ENCODE measurements at regions not wholly inside any gene's neighbourhood (a gene's known extent, or its start where the extent isn't known, plus 50 kb on each side); places are given as distances from the start of the nearest gene placed in this dataset.

DNA sequence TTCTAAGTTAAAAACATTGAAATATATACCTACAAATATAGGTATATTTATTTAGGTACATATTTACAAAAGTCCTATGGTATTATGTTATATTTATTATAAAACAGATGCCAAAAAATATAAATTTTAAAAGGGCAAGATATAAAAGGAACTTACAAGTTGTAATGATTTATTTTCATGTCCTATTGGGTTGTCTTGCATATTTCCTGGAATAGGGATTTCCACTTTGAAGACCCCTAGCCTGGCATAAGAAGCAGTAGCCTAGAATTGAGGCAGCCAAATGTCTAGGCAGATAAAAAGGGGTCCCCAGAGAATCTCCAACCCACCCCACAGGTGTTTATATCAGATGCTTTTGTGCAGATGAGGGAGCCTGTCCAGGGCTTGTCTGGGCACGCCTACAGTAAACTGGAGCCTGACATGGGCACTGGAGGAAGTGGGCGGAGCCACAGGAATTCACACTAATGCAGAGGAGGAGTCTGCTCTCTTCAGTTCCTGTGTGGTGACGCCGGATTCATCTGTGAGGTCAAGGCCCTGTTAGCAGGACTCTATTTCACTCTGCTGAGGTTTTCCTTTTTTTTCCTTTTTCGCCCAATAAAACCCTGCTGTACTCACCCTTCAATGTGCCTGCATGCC lies 1088.9 kb upstream of the PIK3C3 start:
- no peaks in the 10 kb centered on the region for H3K4me1 Mint-ChIP-seq
- H3K4me1 ChIP-seq (ENCODE audit: control insufficient read depth in 1 of 2, extremely low read depth in 1 of 2, insufficient read depth in 2 of 2, low read length in 2 of 2) = no peaks in the 10 kb centered on the region
- no peak overlapping the region for H3K4me3 ChIP-seq (ENCODE audit: control insufficient read depth in 1 of 2, extremely low read depth in 1 of 2, low read length in 1 of 2)
- H3K4me3 Mint-ChIP-seq = no peak overlapping the region
- no peaks in the 10 kb centered on the region for H3K27me3 ChIP-seq (replicated peaks in 1 of 2; ENCODE audit: control insufficient read depth in 2 of 2, extremely low read depth in 1 of 2, insufficient read depth in 2 of 2, low read length in 1 of 2)
- CTCF ChIA-PET = no interaction called here
- 82% methylated on average over 5 of the region's 5 CpGs for WGBS (ENCODE audit: insufficient coverage)
- no peaks in the 10 kb centered on the region for H3K27me3 Mint-ChIP-seq
- no peaks in the 10 kb centered on the region for H3K36me3 Mint-ChIP-seq
- peaks cover 12 to 37% (median 15%) of the 10 kb centered on the region in 3 donors for H3K9me3 Mint-ChIP-seq
- H3K27ac Mint-ChIP-seq = no peak overlapping the region
- no peaks in the 10 kb centered on the region for H3K36me3 ChIP-seq (ENCODE audit: control insufficient read depth in 2 of 2, extremely low read depth in 1 of 2, insufficient read depth in 1 of 2, low read length in 1 of 2)
- no peak overlapping the region for H3K27ac ChIP-seq (ENCODE audit: low read length)
- DNase-seq (no peak), ATAC-seq (replicated peaks in 1 of 4) (no peak)
- POLR2A ChIA-PET = no interaction called here
- H3K9me3 ChIP-seq = peaks cover 2% of the 10 kb centered on the region

DNA sequence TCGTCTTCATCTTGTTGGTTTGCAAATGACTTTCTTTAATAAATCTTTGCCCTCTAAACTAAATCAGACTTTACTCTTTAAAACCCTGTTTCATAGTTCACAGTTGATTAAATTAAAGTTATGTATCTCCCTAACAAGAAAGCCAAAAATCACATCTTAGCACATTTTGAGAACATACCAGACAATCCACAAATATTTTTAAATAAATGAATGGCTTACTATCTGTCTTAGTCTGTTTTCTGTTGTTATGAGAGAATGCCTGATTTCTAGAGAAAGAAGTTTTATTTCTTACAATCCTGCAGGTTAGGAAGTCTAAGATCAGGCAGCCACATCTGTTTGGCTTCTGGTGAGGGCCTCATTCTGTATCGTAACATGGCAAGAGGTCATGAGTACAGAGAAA lies 1090.2 kb upstream of the PIK3C3 start:
- Mint-ChIP-seq H3K4me1 (no peaks in the 10 kb centered on the region), H3K27ac (no peak overlapping the region), H3K4me3 (no peak overlapping the region), H3K27me3 (no peaks in the 10 kb centered on the region), H3K36me3 (no peaks in the 10 kb centered on the region), H3K9me3 (peaks cover 9 to 37% (median 11%) of the 10 kb centered on the region in 3 donors)
- H3K27ac ChIP-seq (ENCODE audit: low read length) = no peak overlapping the region
- DNase-seq (no peak), ATAC-seq (replicated peaks in 1 of 4) (no peak)
- no CpG with 5 or more reads among the region's 2 CpGs for WGBS (ENCODE audit: insufficient coverage)
- POLR2A ChIA-PET = no interaction called here
- CTCF ChIA-PET = no interaction called here
- H3K4me1 ChIP-seq (ENCODE audit: control insufficient read depth in 1 of 2, extremely low read depth in 1 of 2, insufficient read depth in 2 of 2, low read length in 2 of 2) = no peaks in the 10 kb centered on the region
- no peaks in the 10 kb centered on the region for H3K36me3 ChIP-seq (ENCODE audit: control insufficient read depth in 2 of 2, extremely low read depth in 1 of 2, insufficient read depth in 1 of 2, low read length in 1 of 2)
- no peak overlapping the region for H3K4me3 ChIP-seq (ENCODE audit: control insufficient read depth in 1 of 2, extremely low read depth in 1 of 2, low read length in 1 of 2)
- no peaks in the 10 kb centered on the region for H3K27me3 ChIP-seq (replicated peaks in 1 of 2; ENCODE audit: control insufficient read depth in 2 of 2, extremely low read depth in 1 of 2, insufficient read depth in 2 of 2, low read length in 1 of 2)
- H3K9me3 ChIP-seq = no peaks in the 10 kb centered on the region

- ChIA-PET CTCF (no interaction called here), POLR2A (no interaction called here)
- Histone ChIP-seq H3K4me3 (ENCODE audit: control insufficient read depth in 1 of 2, extremely low read depth in 1 of 2, low read length in 1 of 2) (no peak overlapping the region), H3K9me3 (no peaks in the 10 kb centered on the region), H3K4me1 (ENCODE audit: control insufficient read depth in 1 of 2, extremely low read depth in 1 of 2, insufficient read depth in 2 of 2, low read length in 2 of 2) (no peaks in the 10 kb centered on the region), H3K36me3 (ENCODE audit: control insufficient read depth in 2 of 2, extremely low read depth in 1 of 2, insufficient read depth in 1 of 2, low read length in 1 of 2) (no peaks in the 10 kb centered on the region), H3K27me3 (replicated peaks in 1 of 2; ENCODE audit: control insufficient read depth in 2 of 2, extremely low read depth in 1 of 2, insufficient read depth in 2 of 2, low read length in 1 of 2) (no peaks in the 10 kb centered on the region), H3K27ac (ENCODE audit: low read length) (no peak overlapping the region)
- Mint-ChIP-seq H3K27me3 (no peaks in the 10 kb centered on the region), H3K27ac (no peak overlapping the region), H3K36me3 (no peaks in the 10 kb centered on the region), H3K4me1 (no peaks in the 10 kb centered on the region), H3K4me3 (no peak overlapping the region), H3K9me3 (peaks cover 14 to 34% (median 16%) of the 10 kb centered on the region in 3 donors)
- ATAC-seq (replicated peaks in 1 of 4) = no peak
- WGBS (ENCODE audit: insufficient coverage) = 71% methylated on average over 2 of the region's 3 CpGs
- DNase-seq = no peak
These were observed 1091.2 kb upstream of the PIK3C3 start for GRCh38 chr18:40863801-40864200.

GRCh38 chr18:40860189-40860588 lies 1094.8 kb upstream of the PIK3C3 start:
- DNase-seq (no peak), ATAC-seq (replicated peaks in 1 of 4) (no peak)
- H3K4me1 Mint-ChIP-seq = no peaks in the 10 kb centered on the region
- ChIA-PET CTCF (no interaction called here), POLR2A (no interaction called here)
- no peak overlapping the region for H3K27ac Mint-ChIP-seq
- H3K9me3 Mint-ChIP-seq = peaks cover 22 to 36% (median 27%) of the 10 kb centered on the region in 3 donors
- Histone ChIP-seq H3K4me3 (ENCODE audit: control insufficient read depth in 1 of 2, extremely low read depth in 1 of 2, low read length in 1 of 2) (no peak overlapping the region), H3K36me3 (ENCODE audit: control insufficient read depth in 2 of 2, extremely low read depth in 1 of 2, insufficient read depth in 1 of 2, low read length in 1 of 2) (no peaks in the 10 kb centered on the region), H3K27ac (ENCODE audit: low read length) (no peak overlapping the region), H3K4me1 (ENCODE audit: control insufficient read depth in 1 of 2, extremely low read depth in 1 of 2, insufficient read depth in 2 of 2, low read length in 2 of 2) (no peaks in the 10 kb centered on the region), H3K9me3 (no peaks in the 10 kb centered on the region), H3K27me3 (replicated peaks in 1 of 2; ENCODE audit: control insufficient read depth in 2 of 2, extremely low read depth in 1 of 2, insufficient read depth in 2 of 2, low read length in 1 of 2) (no peaks in the 10 kb centered on the region)
- 80% methylated on average over 1 of the region's 2 CpGs for WGBS (ENCODE audit: insufficient coverage)
- no peak overlapping the region for H3K4me3 Mint-ChIP-seq
- no peaks in the 10 kb centered on the region for H3K27me3 Mint-ChIP-seq
- H3K36me3 Mint-ChIP-seq = no peaks in the 10 kb centered on the region

DNA sequence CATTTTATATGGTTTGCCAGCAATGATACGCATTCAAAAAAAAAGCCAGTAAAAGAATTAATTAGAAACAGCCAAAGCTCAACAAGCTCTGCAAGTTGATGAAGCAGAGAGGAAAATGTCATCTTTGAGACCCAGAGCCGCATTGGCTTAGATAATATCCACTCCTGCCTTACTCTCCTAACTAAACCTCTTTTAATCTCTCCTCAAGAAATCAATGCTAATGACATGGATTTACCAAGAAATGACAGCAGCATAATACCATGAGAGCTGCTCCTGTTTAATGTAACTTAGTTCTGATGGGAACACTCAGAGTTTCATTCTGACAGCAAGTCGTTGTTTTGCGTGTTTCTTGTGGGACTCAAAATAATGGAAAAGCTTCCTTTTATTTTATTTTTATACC lies 1099.4 kb upstream of the PIK3C3 start:
- H3K4me3 ChIP-seq (ENCODE audit: control insufficient read depth in 1 of 2, extremely low read depth in 1 of 2, low read length in 1 of 2) = no peak overlapping the region
- ChIA-PET CTCF (no interaction called here), POLR2A (no interaction called here)
- no peaks in the 10 kb centered on the region for H3K9me3 ChIP-seq
- Mint-ChIP-seq H3K4me3 (no peak overlapping the region), H3K36me3 (no peaks in the 10 kb centered on the region), H3K27ac (no peak overlapping the region), H3K9me3 (peaks cover 23 to 33% (median 29%) of the 10 kb centered on the region in 3 donors), H3K27me3 (no peaks in the 10 kb centered on the region), H3K4me1 (no peaks in the 10 kb centered on the region)
- DNase-seq (no peak), ATAC-seq (replicated peaks in 1 of 4) (no peak)
- no peaks in the 10 kb centered on the region for H3K4me1 ChIP-seq (ENCODE audit: control insufficient read depth in 1 of 2, extremely low read depth in 1 of 2, insufficient read depth in 2 of 2, low read length in 2 of 2)
- H3K36me3 ChIP-seq (ENCODE audit: control insufficient read depth in 2 of 2, extremely low read depth in 1 of 2, insufficient read depth in 1 of 2, low read length in 1 of 2) = no peaks in the 10 kb centered on the region
- no CpG with 5 or more reads among the region's 4 CpGs for WGBS (ENCODE audit: insufficient coverage)
- H3K27ac ChIP-seq (ENCODE audit: low read length) = no peak overlapping the region
- no peaks in the 10 kb centered on the region for H3K27me3 ChIP-seq (replicated peaks in 1 of 2; ENCODE audit: control insufficient read depth in 2 of 2, extremely low read depth in 1 of 2, insufficient read depth in 2 of 2, low read length in 1 of 2)

- no peaks in the 10 kb centered on the region for H3K36me3 ChIP-seq (ENCODE audit: control insufficient read depth in 2 of 2, extremely low read depth in 1 of 2, insufficient read depth in 1 of 2, low read length in 1 of 2)
- Mint-ChIP-seq H3K27ac (no peak overlapping the region), H3K9me3 (peaks cover 16 to 27% (median 26%) of the 10 kb centered on the region in 3 donors), H3K4me1 (no peaks in the 10 kb centered on the region), H3K27me3 (no peaks in the 10 kb centered on the region), H3K4me3 (no peak overlapping the region), H3K36me3 (no peaks in the 10 kb centered on the region)
- ATAC-seq (replicated peaks in 1 of 4) (no peak), DNase-seq (no peak)
- no peak overlapping the region for H3K27ac ChIP-seq (ENCODE audit: low read length)
- H3K4me1 ChIP-seq (ENCODE audit: control insufficient read depth in 1 of 2, extremely low read depth in 1 of 2, insufficient read depth in 2 of 2, low read length in 2 of 2) = no peaks in the 10 kb centered on the region
- no peaks in the 10 kb centered on the region for H3K27me3 ChIP-seq (replicated peaks in 1 of 2; ENCODE audit: control insufficient read depth in 2 of 2, extremely low read depth in 1 of 2, insufficient read depth in 2 of 2, low read length in 1 of 2)
- no peak overlapping the region for H3K4me3 ChIP-seq (ENCODE audit: control insufficient read depth in 1 of 2, extremely low read depth in 1 of 2, low read length in 1 of 2)
- CTCF ChIA-PET = interaction anchor here in 1 of 2 donors (0.5 kb wide), 1 partner anchor 16 kb away, joined by 3 read pairs; no protein-coding TSS in a partner anchor
- POLR2A ChIA-PET = no interaction called here
- H3K9me3 ChIP-seq = no peaks in the 10 kb centered on the region
- 100% methylated on average over 2 of the region's 2 CpGs for WGBS (ENCODE audit: insufficient coverage)
These were observed 1102.6 kb upstream of the PIK3C3 start for GRCh38 chr18:40852406-40852805.

- Histone ChIP-seq H3K4me3 (ENCODE audit: control insufficient read depth in 1 of 2, extremely low read depth in 1 of 2, low read length in 1 of 2) (no peak overlapping the region), H3K27ac (ENCODE audit: low read length) (no peak overlapping the region), H3K27me3 (replicated peaks in 1 of 2; ENCODE audit: control insufficient read depth in 2 of 2, extremely low read depth in 1 of 2, insufficient read depth in 2 of 2, low read length in 1 of 2) (no peaks in the 10 kb centered on the region), H3K36me3 (ENCODE audit: control insufficient read depth in 2 of 2, extremely low read depth in 1 of 2, insufficient read depth in 1 of 2, low read length in 1 of 2) (no peaks in the 10 kb centered on the region), H3K9me3 (no peaks in the 10 kb centered on the region), H3K4me1 (ENCODE audit: control insufficient read depth in 1 of 2, extremely low read depth in 1 of 2, insufficient read depth in 2 of 2, low read length in 2 of 2) (no peaks in the 10 kb centered on the region)
- no CpG with 5 or more reads among the region's 3 CpGs for WGBS (ENCODE audit: insufficient coverage)
- Mint-ChIP-seq H3K36me3 (no peaks in the 10 kb centered on the region), H3K9me3 (peaks cover 10 to 21% (median 20%) of the 10 kb centered on the region in 3 donors), H3K27ac (no peak overlapping the region), H3K27me3 (no peaks in the 10 kb centered on the region), H3K4me1 (no peaks in the 10 kb centered on the region), H3K4me3 (no peak overlapping the region)
- no peak for DNase-seq
- CTCF ChIA-PET = no interaction called here
- POLR2A ChIA-PET = no interaction called here
- ATAC-seq (replicated peaks in 1 of 4) = no peak
These were observed 1104.0 kb upstream of the PIK3C3 start for GRCh38 chr18:40851014-40851429.

All from T-cell (primary cell).